ENCODE measurements at regions not wholly inside any gene's neighbourhood (a gene's known extent, or its start where the extent isn't known, plus 50 kb on each side); places are given as distances from the start of the nearest gene placed in this dataset.

GRCh38 chr3:66585520-66586095 lies 84.8 kb upstream of the LRIG1 start:
- H3K4me3 ChIP-seq, result no peak overlapping the region
- H3K36me3 ChIP-seq, result no peaks in the 10 kb centered on the region
- H3K4me1 ChIP-seq, result no peaks in the 10 kb centered on the region
- no peak overlapping the region for H3K27ac ChIP-seq (replicated peaks)
- no peaks in the 10 kb centered on the region for H3K27me3 ChIP-seq (ENCODE audit: low read depth)
- TF ChIP-seq, protein P1, sequence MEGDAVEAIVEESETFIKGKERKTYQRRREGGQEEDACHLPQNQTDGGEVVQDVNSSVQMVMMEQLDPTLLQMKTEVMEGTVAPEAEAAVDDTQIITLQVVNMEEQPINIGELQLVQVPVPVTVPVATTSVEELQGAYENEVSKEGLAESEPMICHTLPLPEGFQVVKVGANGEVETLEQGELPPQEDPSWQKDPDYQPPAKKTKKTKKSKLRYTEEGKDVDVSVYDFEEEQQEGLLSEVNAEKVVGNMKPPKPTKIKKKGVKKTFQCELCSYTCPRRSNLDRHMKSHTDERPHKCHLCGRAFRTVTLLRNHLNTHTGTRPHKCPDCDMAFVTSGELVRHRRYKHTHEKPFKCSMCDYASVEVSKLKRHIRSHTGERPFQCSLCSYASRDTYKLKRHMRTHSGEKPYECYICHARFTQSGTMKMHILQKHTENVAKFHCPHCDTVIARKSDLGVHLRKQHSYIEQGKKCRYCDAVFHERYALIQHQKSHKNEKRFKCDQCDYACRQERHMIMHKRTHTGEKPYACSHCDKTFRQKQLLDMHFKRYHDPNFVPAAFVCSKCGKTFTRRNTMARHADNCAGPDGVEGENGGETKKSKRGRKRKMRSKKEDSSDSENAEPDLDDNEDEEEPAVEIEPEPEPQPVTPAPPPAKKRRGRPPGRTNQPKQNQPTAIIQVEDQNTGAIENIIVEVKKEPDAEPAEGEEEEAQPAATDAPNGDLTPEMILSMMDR (IDR thresholded peaks at IDR 0.05; ENCODE audit: borderline replicate concordance), result no peak
- intact Hi-C loops (cut with micrococcal nuclease), result no loop called here
- no peaks in the 10 kb centered on the region for H3K9me3 ChIP-seq (replicated peaks)
- DNase-seq, result no peak

DNA sequence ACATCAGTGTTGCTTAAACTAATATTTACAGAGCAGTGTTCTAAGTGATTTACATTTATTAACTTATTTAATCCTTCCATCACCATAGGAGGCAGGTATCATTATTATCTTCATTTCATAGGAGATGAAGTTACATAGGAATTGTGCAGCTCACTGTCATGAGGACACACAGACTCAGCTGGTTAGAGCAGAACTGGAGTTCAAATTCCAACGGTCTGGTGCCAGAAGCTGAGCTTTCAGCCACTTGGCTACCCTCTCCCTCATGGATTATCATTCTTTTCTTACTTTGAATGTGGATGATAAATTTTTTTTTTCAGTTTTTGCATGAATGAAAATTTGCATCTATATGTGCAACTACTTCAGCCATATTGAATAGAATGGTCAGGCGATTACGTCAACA lies 86.0 kb upstream of the LRIG1 start:
- Histone ChIP-seq H3K4me3 (no peak overlapping the region), H3K27ac (replicated peaks) (no peak overlapping the region), H3K27me3 (ENCODE audit: low read depth) (no peaks in the 10 kb centered on the region), H3K36me3 (no peaks in the 10 kb centered on the region), H3K9me3 (replicated peaks) (no peaks in the 10 kb centered on the region), H3K4me1 (no peaks in the 10 kb centered on the region)
- intact Hi-C loops (cut with micrococcal nuclease), result no loop called here
- TF ChIP-seq, protein P1 (IDR thresholded peaks at IDR 0.05; ENCODE audit: borderline replicate concordance), result no peak
- no peak for DNase-seq

- H3K4me3 ChIP-seq, result no peak overlapping the region
- H3K27me3 ChIP-seq (ENCODE audit: low read depth), result no peaks in the 10 kb centered on the region
- no peaks in the 10 kb centered on the region for H3K4me1 ChIP-seq
- no peaks in the 10 kb centered on the region for H3K36me3 ChIP-seq
- H3K27ac ChIP-seq (replicated peaks), result no peak overlapping the region
- no peaks in the 10 kb centered on the region for H3K9me3 ChIP-seq (replicated peaks)
- intact Hi-C loops (cut with micrococcal nuclease), result no loop called here
- DNase-seq, result no peak
- TF ChIP-seq, protein P1 (IDR thresholded peaks at IDR 0.05; ENCODE audit: borderline replicate concordance), result no peak
Observed at GRCh38 chr3:66588340-66588847, 87.6 kb upstream of the LRIG1 start.

- TF ChIP-seq, protein P1 (IDR thresholded peaks at IDR 0.05; ENCODE audit: borderline replicate concordance), result no peak
- no peaks in the 10 kb centered on the region for H3K4me1 ChIP-seq
- H3K27me3 ChIP-seq (ENCODE audit: low read depth), result no peaks in the 10 kb centered on the region
- no peaks in the 10 kb centered on the region for H3K36me3 ChIP-seq
- intact Hi-C loops (cut with micrococcal nuclease), result no loop called here
- no peak for DNase-seq
- no peak overlapping the region for H3K27ac ChIP-seq (replicated peaks)
- H3K4me3 ChIP-seq, result no peak overlapping the region
- no peaks in the 10 kb centered on the region for H3K9me3 ChIP-seq (replicated peaks)
Observed at GRCh38 chr3:66592016-66592761, 91.4 kb upstream of the LRIG1 start.

- H3K36me3 ChIP-seq, result no peaks in the 10 kb centered on the region
- no peak overlapping the region for H3K4me3 ChIP-seq
- H3K4me1 ChIP-seq, result no peaks in the 10 kb centered on the region
- H3K27me3 ChIP-seq (ENCODE audit: low read depth), result no peaks in the 10 kb centered on the region
- H3K9me3 ChIP-seq (replicated peaks), result no peaks in the 10 kb centered on the region
- TF ChIP-seq, protein P1 (IDR thresholded peaks at IDR 0.05; ENCODE audit: borderline replicate concordance), result no peak
- DNase-seq, result no peak
- H3K27ac ChIP-seq (replicated peaks), result no peak overlapping the region
- intact Hi-C loops (cut with micrococcal nuclease), result no loop called here
Observed at GRCh38 chr3:66592927-66593625, 92.3 kb upstream of the LRIG1 start.

All from left ventricle myocardium inferior (tissue), 1 donor.